SJCRH30 (cell line): ENCODE measurements at regions not wholly inside any gene's neighbourhood (a gene's known extent, or its start where the extent isn't known, plus 50 kb on each side); places are given as distances from the start of the nearest gene placed in this dataset.
"Not testable (repeated sequence)": the region's sequence is repeated elsewhere in the genome, so short reads cannot be mapped to it uniquely, and the experiment has no call there.

Experiments used
- DNase-seq, 2 experiments: peaks; one replicate each; pipeline ENCODE4 v3.0.0-alpha.2; 2015 to 2020
- H3K27ac ChIP-seq: fragments of 250-450 bp; sonication (Bioruptor Pico); 2 replicates; pipeline ENCODE4 v1.5.1; 2020; ENCODE audit warnings: mild to moderate bottlenecking, moderate library complexity
- H3K27me3 ChIP-seq: fragments of 250-450 bp; sonication (Bioruptor Pico); 2 replicates; pipeline ENCODE4 v1.5.1; 2020; ENCODE audit warnings: mild to moderate bottlenecking, moderate library complexity
- H3K36me3 ChIP-seq: fragments of 250-450 bp; sonication (Bioruptor Pico); 2 replicates; pipeline ENCODE4 v1.5.1; 2020; ENCODE audit warnings: mild to moderate bottlenecking, moderate library complexity
- H3K4me1 ChIP-seq: fragments of 250-450 bp; sonication (Bioruptor Pico); 2 replicates; pipeline ENCODE4 v1.5.1; 2020; ENCODE audit warnings: mild to moderate bottlenecking, moderate library complexity
- H3K4me3 ChIP-seq: fragments of 250-450 bp; sonication (Bioruptor Pico); 2 replicates; pipeline ENCODE4 v1.5.1; 2020; ENCODE audit warnings: mild to moderate bottlenecking, moderate library complexity
- H3K9me3 ChIP-seq: fragments of 250-450 bp; sonication (Bioruptor Pico); replicated peaks from 2 replicates; pipeline ENCODE4 v1.5.1; 2020; ENCODE audit warnings: mild to moderate bottlenecking, moderate library complexity

GRCh38 chr5:114924769-114925168 lies 244.9 kb downstream of the TRIM36 start:
- Histone ChIP-seq H3K4me3 (no peak overlapping the region), H3K36me3 (no peaks in the 10 kb centered on the region), H3K4me1 (no peaks in the 10 kb centered on the region), H3K27me3 (no peaks in the 10 kb centered on the region), H3K9me3 (no peaks in the 10 kb centered on the region), H3K27ac (no peak overlapping the region)
- peak in 1 of 2 experiments; percentile 2 for DNase-seq

- Histone ChIP-seq H3K27ac (no peak overlapping the region), H3K9me3 (no peaks in the 10 kb centered on the region), H3K36me3 (no peaks in the 10 kb centered on the region), H3K4me1 (no peaks in the 10 kb centered on the region), H3K27me3 (no peaks in the 10 kb centered on the region), H3K4me3 (no peak overlapping the region)
- no peak for DNase-seq
These were observed 257.4 kb downstream of the TRIM36 start for GRCh38 chr5:114912189-114912920.

GRCh38 chr5:114910727-114911126 lies 259.0 kb downstream of the TRIM36 start:
- H3K27ac ChIP-seq = no peak overlapping the region
- no peak overlapping the region for H3K4me3 ChIP-seq
- no peak for DNase-seq
- no peaks in the 10 kb centered on the region for H3K9me3 ChIP-seq
- H3K4me1 ChIP-seq = no peaks in the 10 kb centered on the region
- H3K36me3 ChIP-seq = no peaks in the 10 kb centered on the region
- no peaks in the 10 kb centered on the region for H3K27me3 ChIP-seq

- no peaks in the 10 kb centered on the region for H3K4me1 ChIP-seq
- H3K36me3 ChIP-seq = no peaks in the 10 kb centered on the region
- no peaks in the 10 kb centered on the region for H3K9me3 ChIP-seq
- H3K27ac ChIP-seq = no peak overlapping the region
- no peak for DNase-seq
- H3K4me3 ChIP-seq = no peak overlapping the region
- no peaks in the 10 kb centered on the region for H3K27me3 ChIP-seq
These were observed 260.3 kb downstream of the TRIM36 start for GRCh38 chr5:114909424-114909823.

- Histone ChIP-seq H3K36me3 (no peaks in the 10 kb centered on the region), H3K4me3 (no peak overlapping the region), H3K27ac (no peak overlapping the region), H3K4me1 (no peaks in the 10 kb centered on the region), H3K9me3 (no peaks in the 10 kb centered on the region), H3K27me3 (no peaks in the 10 kb centered on the region)
- DNase-seq = no peak
These were observed 265.9 kb downstream of the TRIM36 start for GRCh38 chr5:114903767-114904166.

GRCh38 chr5:114898602-114899001 lies 271.1 kb downstream of the TRIM36 start:
- H3K9me3 ChIP-seq = no peaks in the 10 kb centered on the region
- H3K27ac ChIP-seq = no peak overlapping the region
- H3K27me3 ChIP-seq = no peaks in the 10 kb centered on the region
- H3K4me3 ChIP-seq = no peak overlapping the region
- DNase-seq = peak in 1 of 2 experiments; percentile 26
- no peaks in the 10 kb centered on the region for H3K36me3 ChIP-seq
- H3K4me1 ChIP-seq = no peaks in the 10 kb centered on the region

GRCh38 chr5:114883675-114884074 lies 286.0 kb downstream of the TRIM36 start:
- Histone ChIP-seq H3K9me3 (no peaks in the 10 kb centered on the region), H3K27ac (no peak overlapping the region), H3K36me3 (no peaks in the 10 kb centered on the region), H3K4me1 (no peaks in the 10 kb centered on the region), H3K27me3 (no peaks in the 10 kb centered on the region), H3K4me3 (no peak overlapping the region)
- no peak for DNase-seq

GRCh38 chr5:114859438-114859735 lies 310.3 kb downstream of the TRIM36 start:
- DNase-seq = no peak
- H3K27ac ChIP-seq = no peak overlapping the region

GRCh38 chr5:114858665-114859437 lies 310.9 kb downstream of the TRIM36 start:
- H3K4me1 ChIP-seq = peaks cover 5% of the 10 kb centered on the region
- no peaks in the 10 kb centered on the region for H3K9me3 ChIP-seq
- no peak overlapping the region for H3K27ac ChIP-seq
- peak in 1 of 2 experiments; percentile 5 for DNase-seq
- H3K36me3 ChIP-seq = no peaks in the 10 kb centered on the region
- H3K4me3 ChIP-seq = no peak overlapping the region
- no peaks in the 10 kb centered on the region for H3K27me3 ChIP-seq

More at GRCh38 chr5:114859438-114859735, 310.3 kb downstream of the TRIM36 start:
- Histone ChIP-seq H3K9me3 (no peaks in the 10 kb centered on the region), H3K4me3 (no peak overlapping the region), H3K36me3 (no peaks in the 10 kb centered on the region), H3K27me3 (no peaks in the 10 kb centered on the region), H3K4me1 (peaks cover 5% of the 10 kb centered on the region)

- Histone ChIP-seq H3K27ac (no peak overlapping the region), H3K4me1 (peaks cover 5% of the 10 kb centered on the region), H3K36me3 (no peaks in the 10 kb centered on the region), H3K4me3 (peak overlapping the region; percentile 16), H3K27me3 (no peaks in the 10 kb centered on the region), H3K9me3 (no peaks in the 10 kb centered on the region)
- DNase-seq = peak; percentile 58 to 73
These were observed 311.7 kb downstream of the TRIM36 start for GRCh38 chr5:114857941-114858551.

GRCh38 chr5:114844711-114845110 lies 325.0 kb downstream of the TRIM36 start:
- H3K36me3 ChIP-seq, H3K4me1 ChIP-seq, H3K4me3 ChIP-seq, H3K9me3 ChIP-seq, H3K27me3 ChIP-seq, DNase-seq, H3K27ac ChIP-seq: not testable (repeated sequence)

GRCh38 chr5:114839360-114839759 lies 330.3 kb downstream of the TRIM36 start:
- Histone ChIP-seq H3K9me3 (no peaks in the 10 kb centered on the region), H3K4me1 (no peaks in the 10 kb centered on the region), H3K4me3 (no peak overlapping the region), H3K27me3 (no peaks in the 10 kb centered on the region), H3K27ac (no peak overlapping the region), H3K36me3 (no peaks in the 10 kb centered on the region)
- no peak for DNase-seq

GRCh38 chr5:114838937-114839336 lies 330.8 kb downstream of the TRIM36 start:
- DNase-seq = no peak
- Histone ChIP-seq H3K27me3 (no peaks in the 10 kb centered on the region), H3K36me3 (no peaks in the 10 kb centered on the region), H3K27ac (no peak overlapping the region), H3K4me3 (no peak overlapping the region), H3K9me3 (no peaks in the 10 kb centered on the region), H3K4me1 (no peaks in the 10 kb centered on the region)

- H3K4me3 ChIP-seq = no peak overlapping the region
- DNase-seq = peak; percentile 50 to 68
- no peaks in the 10 kb centered on the region for H3K9me3 ChIP-seq
- H3K4me1 ChIP-seq = 0 out of 2 replicates have a peak, but pooled peaks cover 4% of the 10 kb centered on the region
- H3K27ac ChIP-seq = no peak overlapping the region
- no peaks in the 10 kb centered on the region for H3K36me3 ChIP-seq
- no peaks in the 10 kb centered on the region for H3K27me3 ChIP-seq
These were observed 339.6 kb downstream of the TRIM36 start for GRCh38 chr5:114830114-114830513.

GRCh38 chr5:114822863-114823262 lies 346.8 kb downstream of the TRIM36 start:
- Histone ChIP-seq H3K27ac (no peak overlapping the region), H3K4me3 (no peak overlapping the region), H3K27me3 (no peaks in the 10 kb centered on the region), H3K9me3 (no peaks in the 10 kb centered on the region), H3K36me3 (no peaks in the 10 kb centered on the region), H3K4me1 (no peaks in the 10 kb centered on the region)
- DNase-seq = no peak
